HG02588 (cell line): ENCODE measurements at regions not wholly inside any gene's neighbourhood (a gene's known extent, or its start where the extent isn't known, plus 50 kb on each side); places are given as distances from the start of the nearest gene placed in this dataset.

ENCODE experiments used
- ATAC-seq: cut with Tn5 transposase; IDR thresholded peaks from one replicate; pipeline ENCODE4 v1.9.1; 2021; ENCODE audit warnings: mild to moderate bottlenecking, moderate library complexity; ENCODE audit not compliant: unreplicated experiment

- no peak for ATAC-seq
Measured at GRCh38 chr10:78817361-78817760, 251.4 kb upstream of the ZMIZ1 start.

GRCh38 chr10:78817804-78818203, 251.0 kb upstream of the ZMIZ1 start:
- ATAC-seq, result no peak

GRCh38 chr10:78819361-78820006, 249.3 kb upstream of the ZMIZ1 start:
- no peak for ATAC-seq

- ATAC-seq, result no peak
Measured at GRCh38 chr10:78820007-78820362, 248.8 kb upstream of the ZMIZ1 start.

GRCh38 chr10:78821052-78821451, 247.7 kb upstream of the ZMIZ1 start:
- ATAC-seq, result no peak

- ATAC-seq, result no peak
Measured at GRCh38 chr10:78828647-78829539, 239.9 kb upstream of the ZMIZ1 start.

GRCh38 chr10:78829565-78829964, 239.2 kb upstream of the ZMIZ1 start:
- ATAC-seq, result no peak

- no peak for ATAC-seq
Measured at GRCh38 chr10:78830062-78830975, 238.4 kb upstream of the ZMIZ1 start.

GRCh38 chr10:78830976-78831375, 237.8 kb upstream of the ZMIZ1 start:
- no peak for ATAC-seq

- no peak for ATAC-seq
Measured at GRCh38 chr10:78831461-78831860, 237.3 kb upstream of the ZMIZ1 start.

- no peak for ATAC-seq
Measured at GRCh38 chr10:78832281-78832680, 236.5 kb upstream of the ZMIZ1 start.

GRCh38 chr10:78838141-78838657, 230.6 kb upstream of the ZMIZ1 start:
- ATAC-seq, result no peak

GRCh38 chr10:78843495-78843894, 225.3 kb upstream of the ZMIZ1 start:
- no peak for ATAC-seq

- ATAC-seq, result no peak
Measured at GRCh38 chr10:78844960-78845607, 223.7 kb upstream of the ZMIZ1 start.

- ATAC-seq, result no peak
Measured at GRCh38 chr10:78846071-78846470, 222.7 kb upstream of the ZMIZ1 start.

GRCh38 chr10:78846760-78847159, 222.0 kb upstream of the ZMIZ1 start:
- no peak for ATAC-seq

- ATAC-seq, result no peak
Measured at GRCh38 chr10:78847485-78847884, 221.3 kb upstream of the ZMIZ1 start.

GRCh38 chr10:78849115-78849514, 219.7 kb upstream of the ZMIZ1 start:
- no peak for ATAC-seq

GRCh38 chr10:78849731-78850130, 219.0 kb upstream of the ZMIZ1 start:
- ATAC-seq, result no peak

- ATAC-seq, result no peak
Measured at GRCh38 chr10:78850644-78851435, 217.9 kb upstream of the ZMIZ1 start.
